PC-3 (cell line): ENCODE measurements at regions not wholly inside any gene's neighbourhood (a gene's known extent, or its start where the extent isn't known, plus 50 kb on each side); places are given as distances from the start of the nearest gene placed in this dataset.

Source experiments
- ATAC-seq: fragments of 200-7000 bp; cut with Tn5 transposase; 2 replicates; pipeline ENCODE4 v1.9.1; 2020; ENCODE audit warnings: mild to moderate bottlenecking, moderate library complexity
- BruUV-seq: library from RNA; stranded (reverse); fragments of 400-500 nt; replicated peaks from 2 replicates; lab custom pipeline; 2021; lab: Mats Ljungman, UMichigan
- CTCF ChIA-PET: fragments of 300-600 bp; sonication (Branson Sonifier 250); formaldehyde crosslinking; loops from one replicate; lab custom pipeline; 2022; ENCODE audit warnings: antibody characterized with exemption; lab: Charles Lee
- POLR2A ChIA-PET: fragments of 300-600 bp; sonication (Branson Sonifier 250); formaldehyde crosslinking; loops from one replicate; lab custom pipeline; 2022; ENCODE audit warnings: antibody characterized with exemption; ENCODE audit not compliant: unreplicated experiment; lab: Charles Lee
- DNase-seq: peaks from one replicate; pipeline ENCODE4 v3.0.0-alpha.2; 2015
- H2AFZ ChIP-seq: fragments of 300-600 bp; sonication (generic); 2 replicates; pipeline ENCODE4 v1.6.0; 2016; ENCODE audit warnings: antibody characterized with exemption, low read length
- H3F3A ChIP-seq: fragments of 300-600 bp; sonication (generic); one replicate; pipeline ENCODE4 v1.6.0; 2017; ENCODE audit warnings: antibody characterized with exemption, low read length, control low read depth, mild to moderate bottlenecking; ENCODE audit not compliant: unreplicated experiment
- H3K27ac ChIP-seq: fragments of 300-600 bp; sonication (generic); 2 replicates; pipeline ENCODE4 v1.5.1; 2016; ENCODE audit warnings: mild to moderate bottlenecking, low read length
- H3K27me3 ChIP-seq: fragments of 300-600 bp; sonication (generic); 2 replicates; pipeline ENCODE4 v1.6.1; 2016; ENCODE audit warnings: low read length, mixed read lengths
- H3K36me3 ChIP-seq: fragments of 300-600 bp; sonication (generic); 2 replicates; pipeline ENCODE4 v1.6.1; 2016; ENCODE audit warnings: low read depth, mixed run types, low read length, mixed read lengths
- H3K4me1 ChIP-seq: fragments of 300-600 bp; sonication (generic); 2 replicates; pipeline ENCODE4 v1.5.1; 2016; ENCODE audit warnings: low read length; ENCODE audit not compliant: insufficient read depth
- H3K4me2 ChIP-seq: fragments of 300-600 bp; sonication (generic); 2 replicates; pipeline ENCODE4 v1.6.0; 2016; ENCODE audit warnings: low read length
- H3K4me3 ChIP-seq: fragments of 300-600 bp; sonication (generic); 2 replicates; pipeline ENCODE4 v1.5.1; 2016; ENCODE audit warnings: mild to moderate bottlenecking, low read length, mixed read lengths
- H3K79me2 ChIP-seq: fragments of 300-600 bp; sonication (generic); 2 replicates; pipeline ENCODE4 v1.6.1; 2017; ENCODE audit warnings: low read length, mixed read lengths
- H3K9ac ChIP-seq: fragments of 300-600 bp; sonication (generic); 2 replicates; pipeline ENCODE4 v1.6.0; 2016; ENCODE audit warnings: mild to moderate bottlenecking, low read length
- H3K9me2 ChIP-seq: fragments of 300-600 bp; sonication (generic); replicated peaks from 2 replicates; pipeline ENCODE4 v1.6.1; 2016; ENCODE audit warnings: mixed run types, low read length, mixed read lengths
- H3K9me3 ChIP-seq: fragments of 300-600 bp; sonication (generic); 2 replicates; pipeline ENCODE4 v1.6.1; 2016; ENCODE audit warnings: low read length, mixed read lengths
- H4K20me1 ChIP-seq: fragments of 300-600 bp; sonication (generic); 2 replicates; pipeline ENCODE4 v1.6.1; 2016; ENCODE audit warnings: low read length, mixed read lengths
- CTCF ChIP-seq: fragments of 300-600 bp; sonication (generic); conservative IDR thresholded peaks from 2 replicates; pipeline ENCODE4 v1.5.1; 2017; ENCODE audit warnings: antibody characterized with exemption, low read depth, mild to moderate bottlenecking, low read length
- EZH2 ChIP-seq: fragments of 300-600 bp; sonication (generic); IDR thresholded peaks from one replicate; pipeline ENCODE4 v1.6.1; 2017; ENCODE audit warnings: antibody characterized with exemption, mild to moderate bottlenecking, low read length; ENCODE audit not compliant: unreplicated experiment
- EZH2phosphoT487 ChIP-seq: fragments of 300-600 bp; sonication (generic); IDR thresholded peaks from 2 replicates; pipeline ENCODE4 v1.6.1; 2018; ENCODE audit warnings: mild to moderate bottlenecking, antibody characterized with exemption, low read length, borderline replicate concordance
- intact Hi-C: fragments of 100-400 bp; cut with micrococcal nuclease; formaldehyde crosslinking; loops from 2 replicates; pipeline ENCODE4 v1.9.0; 2023

GRCh38 chr1:9182784-9183257, 51.8 kb upstream of the H6PD start:
- Histone ChIP-seq H3K27me3 (no peaks in the 10 kb centered on the region), H4K20me1 (no peaks in the 10 kb centered on the region), H3K9me3 (no peaks in the 10 kb centered on the region), H3K27ac (no peak overlapping the region), H3K9me2 (no peaks in the 10 kb centered on the region), H3K4me1 (peaks cover 22% of the 10 kb centered on the region), H3K9ac (peak overlapping the region; percentile 78), H3K4me3 (peak overlapping the region; percentile 75), H3K4me2 (peak overlapping the region; percentile 85), H3K36me3 (no peaks in the 10 kb centered on the region), H3K79me2 (peaks cover 8% of the 10 kb centered on the region), H2AFZ (peak overlapping the region; percentile 84), H3F3A (no peaks in the 10 kb centered on the region)
- no peak for ATAC-seq
- POLR2A ChIA-PET, result no interaction called here
- TF ChIP-seq CTCF, result no peak
- no peak for TF ChIP-seq EZH2phosphoT487
- TF ChIP-seq EZH2, result no peak
- intact Hi-C loops, result no loop called here
- DNase-seq, result no peak
- CTCF ChIA-PET, result interaction anchor here (0.6 kb wide), 1 partner anchor 13 kb away, joined by 4 read pairs; no protein-coding TSS in a partner anchor
- no TSS peak for BruUV-seq

- intact Hi-C loops, result no loop called here
- CTCF ChIA-PET, result no interaction called here
Observed at GRCh38 chr1:9183441-9183840, 51.1 kb upstream of the H6PD start.

More at GRCh38 chr1:9183441-9183840, 51.1 kb upstream of the H6PD start:
- Histone ChIP-seq H3K79me2 (peaks cover 8% of the 10 kb centered on the region), H3K27ac (no peak overlapping the region), H3K4me2 (no peak overlapping the region), H2AFZ (no peak overlapping the region), H3K4me3 (no peak overlapping the region), H3K9me2 (no peaks in the 10 kb centered on the region), H3K36me3 (no peaks in the 10 kb centered on the region), H3K4me1 (peaks cover 22% of the 10 kb centered on the region), H3K27me3 (no peaks in the 10 kb centered on the region), H3F3A (no peaks in the 10 kb centered on the region), H3K9ac (no peak overlapping the region), H3K9me3 (no peaks in the 10 kb centered on the region), H4K20me1 (no peaks in the 10 kb centered on the region)
- POLR2A ChIA-PET, result no interaction called here
- DNase-seq (no peak), ATAC-seq (no peak)
- TF ChIP-seq CTCF, result no peak
- no peak for TF ChIP-seq EZH2phosphoT487
- TF ChIP-seq EZH2, result no peak
- no TSS peak for BruUV-seq
